ENCODE measurements at regions not wholly inside any gene's neighbourhood (a gene's known extent, or its start where the extent isn't known, plus 50 kb on each side); places are given as distances from the start of the nearest gene placed in this dataset.

DNA sequence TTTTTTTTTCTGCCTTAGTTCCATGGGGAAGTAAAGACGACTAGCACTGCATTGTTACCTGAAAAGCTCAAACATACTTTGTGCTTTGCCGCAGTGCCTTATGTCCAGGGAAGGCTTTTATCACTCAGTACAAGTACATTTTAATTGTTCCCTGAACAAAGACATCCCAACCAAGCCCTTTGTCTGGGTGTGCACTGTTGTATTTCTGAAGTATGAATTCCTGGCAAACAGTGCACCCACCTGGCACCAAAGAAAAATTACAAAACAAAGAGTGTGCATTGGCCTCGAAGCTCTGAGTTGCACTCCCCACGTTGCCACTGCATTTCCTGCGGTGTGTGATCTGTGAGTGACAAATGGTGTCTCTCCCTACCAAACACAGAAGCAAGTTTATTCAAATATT is 858.5 kb upstream of the PIK3C3 start:
- Histone ChIP-seq H3K9me3 (ENCODE audit: control insufficient read depth in 1 of 2, low read length in 2 of 2) (no peaks in the 10 kb centered on the region), H3K36me3 (ENCODE audit: insufficient read depth, low read length) (no peaks in the 10 kb centered on the region), H3K27ac (ENCODE audit: low read depth, low read length) (no peak overlapping the region), H3K4me3 (ENCODE audit: low read length in 2 of 2) (no peak overlapping the region), H3K4me1 (ENCODE audit: insufficient read depth, low read length) (no peaks in the 10 kb centered on the region), H3K27me3 (ENCODE audit: insufficient read depth, low read length) (no peaks in the 10 kb centered on the region)
- H3K27me3 Mint-ChIP-seq = no peaks in the 10 kb centered on the region
- POLR2A ChIA-PET (ENCODE audit: partially characterized antibody) = no interaction called here
- H3K9me3 Mint-ChIP-seq = peaks cover 0 to 31% (median 22%) of the 10 kb centered on the region in 8 donors
- no peaks in the 10 kb centered on the region for H3K4me1 Mint-ChIP-seq
- H3K27ac Mint-ChIP-seq = no peak overlapping the region
- no peak for DNase-seq
- no peak overlapping the region for H3K4me3 Mint-ChIP-seq
- no peaks in the 10 kb centered on the region for H3K36me3 Mint-ChIP-seq
- intact Hi-C loops (cut with micrococcal nuclease) = no loop called here
- CTCF ChIA-PET (ENCODE audit: partially characterized antibody) = no interaction called here

- no peaks in the 10 kb centered on the region for H3K36me3 ChIP-seq (ENCODE audit: insufficient read depth, low read length)
- no peaks in the 10 kb centered on the region for H3K4me1 Mint-ChIP-seq
- no peak overlapping the region for H3K27ac ChIP-seq (ENCODE audit: low read depth, low read length)
- H3K27ac Mint-ChIP-seq = no peak overlapping the region
- H3K4me3 Mint-ChIP-seq = no peak overlapping the region
- CTCF ChIA-PET (ENCODE audit: partially characterized antibody) = no interaction called here
- no peaks in the 10 kb centered on the region for H3K27me3 Mint-ChIP-seq
- H3K4me1 ChIP-seq (ENCODE audit: insufficient read depth, low read length) = no peaks in the 10 kb centered on the region
- POLR2A ChIA-PET (ENCODE audit: partially characterized antibody) = no interaction called here
- H3K36me3 Mint-ChIP-seq = no peaks in the 10 kb centered on the region
- H3K4me3 ChIP-seq (ENCODE audit: low read length in 2 of 2) = no peak overlapping the region
- DNase-seq = no peak
- intact Hi-C loops (cut with micrococcal nuclease) = no loop called here
- peaks cover 0 to 3% of the 10 kb centered on the region in 2 donors for H3K9me3 ChIP-seq (ENCODE audit: control insufficient read depth in 1 of 2, low read length in 2 of 2)
- H3K9me3 Mint-ChIP-seq = peaks cover 0 to 22% (median 9%) of the 10 kb centered on the region in 8 donors
- no peaks in the 10 kb centered on the region for H3K27me3 ChIP-seq (ENCODE audit: insufficient read depth, low read length)
Measured at GRCh38 chr18:41077076-41077475, 878.0 kb upstream of the PIK3C3 start.

DNA sequence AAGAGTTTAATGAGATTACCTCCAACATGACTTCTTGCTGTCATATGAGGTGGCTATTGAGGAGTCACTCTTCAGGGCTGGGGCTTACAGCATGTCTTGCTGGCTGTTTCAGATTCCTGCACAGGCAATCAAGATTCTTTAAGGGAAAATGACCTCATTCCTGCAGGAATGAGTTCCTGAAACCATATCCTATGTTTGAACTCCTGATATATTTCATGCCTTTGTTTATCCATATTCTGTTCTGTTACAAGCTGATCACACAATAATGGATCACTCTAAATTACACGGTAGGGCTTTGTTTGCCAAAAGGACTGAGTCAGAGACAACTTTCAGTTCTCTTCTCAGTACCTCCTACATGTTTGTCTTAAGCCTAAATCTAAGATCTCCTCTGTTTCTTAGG is 879.8 kb upstream of the PIK3C3 start:
- Mint-ChIP-seq H3K4me1 (no peaks in the 10 kb centered on the region), H3K9me3 (peaks cover 2 to 28% (median 10%) of the 10 kb centered on the region in 8 donors), H3K27ac (no peak overlapping the region), H3K4me3 (no peak overlapping the region), H3K27me3 (no peaks in the 10 kb centered on the region), H3K36me3 (no peaks in the 10 kb centered on the region)
- DNase-seq = no peak
- Histone ChIP-seq H3K36me3 (ENCODE audit: insufficient read depth, low read length) (no peaks in the 10 kb centered on the region), H3K4me1 (ENCODE audit: insufficient read depth, low read length) (no peaks in the 10 kb centered on the region), H3K4me3 (ENCODE audit: low read length in 2 of 2) (no peak overlapping the region), H3K9me3 (ENCODE audit: control insufficient read depth in 1 of 2, low read length in 2 of 2) (peaks cover 0 to 3% of the 10 kb centered on the region in 2 donors), H3K27ac (ENCODE audit: low read depth, low read length) (no peak overlapping the region), H3K27me3 (ENCODE audit: insufficient read depth, low read length) (no peaks in the 10 kb centered on the region)
- intact Hi-C loops (cut with micrococcal nuclease) = no loop called here
- ChIA-PET CTCF (ENCODE audit: partially characterized antibody) (no interaction called here), POLR2A (ENCODE audit: partially characterized antibody) (no interaction called here)

GRCh38 chr18:41073372-41073954 is 881.6 kb upstream of the PIK3C3 start:
- DNase-seq = no peak

GRCh38 chr18:41072946-41073345 is 882.1 kb upstream of the PIK3C3 start:
- ChIA-PET CTCF (ENCODE audit: partially characterized antibody) (no interaction called here), POLR2A (ENCODE audit: partially characterized antibody) (no interaction called here)
- Histone ChIP-seq H3K27ac (ENCODE audit: low read depth, low read length) (no peak overlapping the region), H3K27me3 (ENCODE audit: insufficient read depth, low read length) (no peaks in the 10 kb centered on the region), H3K36me3 (ENCODE audit: insufficient read depth, low read length) (no peaks in the 10 kb centered on the region), H3K9me3 (ENCODE audit: control insufficient read depth in 1 of 2, low read length in 2 of 2) (peaks cover 0 to 3% of the 10 kb centered on the region in 2 donors), H3K4me3 (ENCODE audit: low read length in 2 of 2) (no peak overlapping the region), H3K4me1 (ENCODE audit: insufficient read depth, low read length) (no peaks in the 10 kb centered on the region)
- no peaks in the 10 kb centered on the region for H3K27me3 Mint-ChIP-seq
- H3K27ac Mint-ChIP-seq = no peak overlapping the region
- intact Hi-C loops (cut with micrococcal nuclease) = no loop called here
- no peak for DNase-seq
- H3K4me3 Mint-ChIP-seq = no peak overlapping the region
- H3K4me1 Mint-ChIP-seq = no peaks in the 10 kb centered on the region
- peaks cover 0 to 32% (median 13%) of the 10 kb centered on the region in 8 donors for H3K9me3 Mint-ChIP-seq
- no peaks in the 10 kb centered on the region for H3K36me3 Mint-ChIP-seq

More at GRCh38 chr18:41073372-41073954, 881.6 kb upstream of the PIK3C3 start:
- Histone ChIP-seq H3K4me1 (ENCODE audit: insufficient read depth, low read length) (no peaks in the 10 kb centered on the region), H3K27ac (ENCODE audit: low read depth, low read length) (no peak overlapping the region), H3K36me3 (ENCODE audit: insufficient read depth, low read length) (no peaks in the 10 kb centered on the region), H3K4me3 (ENCODE audit: low read length in 2 of 2) (no peak overlapping the region), H3K27me3 (ENCODE audit: insufficient read depth, low read length) (no peaks in the 10 kb centered on the region), H3K9me3 (ENCODE audit: control insufficient read depth in 1 of 2, low read length in 2 of 2) (peaks cover 0 to 3% of the 10 kb centered on the region in 2 donors)
- Mint-ChIP-seq H3K4me3 (no peak overlapping the region), H3K36me3 (no peaks in the 10 kb centered on the region), H3K27me3 (no peaks in the 10 kb centered on the region), H3K9me3 (peaks cover 2 to 34% (median 14%) of the 10 kb centered on the region in 8 donors), H3K4me1 (no peaks in the 10 kb centered on the region), H3K27ac (no peak overlapping the region)
- intact Hi-C loops (cut with micrococcal nuclease) = no loop called here
- ChIA-PET POLR2A (ENCODE audit: partially characterized antibody) (no interaction called here), CTCF (ENCODE audit: partially characterized antibody) (no interaction called here)

- CTCF ChIA-PET (ENCODE audit: partially characterized antibody) = no interaction called here
- Mint-ChIP-seq H3K9me3 (peaks cover 0 to 32% (median 13%) of the 10 kb centered on the region in 8 donors), H3K36me3 (no peaks in the 10 kb centered on the region), H3K4me3 (no peak overlapping the region), H3K27ac (no peak overlapping the region), H3K4me1 (no peaks in the 10 kb centered on the region), H3K27me3 (no peaks in the 10 kb centered on the region)
- peaks cover 0 to 3% of the 10 kb centered on the region in 2 donors for H3K9me3 ChIP-seq (ENCODE audit: control insufficient read depth in 1 of 2, low read length in 2 of 2)
- H3K36me3 ChIP-seq (ENCODE audit: insufficient read depth, low read length) = no peaks in the 10 kb centered on the region
- POLR2A ChIA-PET (ENCODE audit: partially characterized antibody) = no interaction called here
- no peaks in the 10 kb centered on the region for H3K4me1 ChIP-seq (ENCODE audit: insufficient read depth, low read length)
- intact Hi-C loops (cut with micrococcal nuclease) = no loop called here
- no peaks in the 10 kb centered on the region for H3K27me3 ChIP-seq (ENCODE audit: insufficient read depth, low read length)
- no peak overlapping the region for H3K27ac ChIP-seq (ENCODE audit: low read depth, low read length)
- no peak overlapping the region for H3K4me3 ChIP-seq (ENCODE audit: low read length in 2 of 2)
- no peak for DNase-seq
Measured at GRCh38 chr18:41071826-41072225, 883.2 kb upstream of the PIK3C3 start.

GRCh38 chr18:41069167-41069566 is 885.9 kb upstream of the PIK3C3 start:
- POLR2A ChIA-PET (ENCODE audit: partially characterized antibody) = no interaction called here
- Histone ChIP-seq H3K4me1 (ENCODE audit: insufficient read depth, low read length) (no peaks in the 10 kb centered on the region), H3K36me3 (ENCODE audit: insufficient read depth, low read length) (no peaks in the 10 kb centered on the region), H3K27ac (ENCODE audit: low read depth, low read length) (no peak overlapping the region), H3K4me3 (ENCODE audit: low read length in 2 of 2) (no peak overlapping the region), H3K27me3 (ENCODE audit: insufficient read depth, low read length) (no peaks in the 10 kb centered on the region), H3K9me3 (ENCODE audit: control insufficient read depth in 1 of 2, low read length in 2 of 2) (no peaks in the 10 kb centered on the region)
- no peak overlapping the region for H3K27ac Mint-ChIP-seq
- no peaks in the 10 kb centered on the region for H3K36me3 Mint-ChIP-seq
- no peaks in the 10 kb centered on the region for H3K4me1 Mint-ChIP-seq
- no peak overlapping the region for H3K4me3 Mint-ChIP-seq
- peaks cover 2 to 29% (median 10%) of the 10 kb centered on the region in 8 donors for H3K9me3 Mint-ChIP-seq
- intact Hi-C loops (cut with micrococcal nuclease) = no loop called here
- CTCF ChIA-PET (ENCODE audit: partially characterized antibody) = no interaction called here
- H3K27me3 Mint-ChIP-seq = no peaks in the 10 kb centered on the region
- no peak for DNase-seq

DNA sequence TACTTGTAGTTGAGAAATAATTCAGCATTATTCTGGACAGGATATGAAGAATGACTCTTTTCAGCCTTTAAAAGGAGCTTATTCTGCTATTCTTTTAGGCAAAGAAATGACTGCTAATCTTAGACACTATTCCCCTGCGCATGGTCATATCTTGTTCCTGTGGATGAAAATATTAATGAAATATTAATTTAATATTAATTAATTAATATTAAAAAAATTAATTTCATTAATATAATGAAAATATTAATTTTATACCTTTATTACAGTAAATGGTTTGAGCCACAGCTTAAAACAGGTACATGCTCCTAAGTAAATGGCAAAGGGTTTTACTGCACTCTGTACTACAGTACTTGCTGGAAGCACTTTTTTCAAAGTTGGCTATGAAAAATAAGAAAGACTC is 890.1 kb upstream of the PIK3C3 start:
- CTCF ChIA-PET (ENCODE audit: partially characterized antibody) = no interaction called here
- Mint-ChIP-seq H3K4me1 (no peaks in the 10 kb centered on the region), H3K4me3 (no peak overlapping the region), H3K27ac (no peak overlapping the region), H3K27me3 (no peaks in the 10 kb centered on the region), H3K9me3 (peaks cover 2 to 25% (median 8%) of the 10 kb centered on the region in 8 donors), H3K36me3 (no peaks in the 10 kb centered on the region)
- no peaks in the 10 kb centered on the region for H3K9me3 ChIP-seq (ENCODE audit: control insufficient read depth in 1 of 2, low read length in 2 of 2)
- DNase-seq = no peak
- H3K4me1 ChIP-seq (ENCODE audit: insufficient read depth, low read length) = no peaks in the 10 kb centered on the region
- POLR2A ChIA-PET (ENCODE audit: partially characterized antibody) = no interaction called here
- no peaks in the 10 kb centered on the region for H3K36me3 ChIP-seq (ENCODE audit: insufficient read depth, low read length)
- H3K27ac ChIP-seq (ENCODE audit: low read depth, low read length) = no peak overlapping the region
- intact Hi-C loops (cut with micrococcal nuclease) = no loop called here
- H3K27me3 ChIP-seq (ENCODE audit: insufficient read depth, low read length) = no peaks in the 10 kb centered on the region
- H3K4me3 ChIP-seq (ENCODE audit: low read length in 2 of 2) = no peak overlapping the region

Measured in CD4-positive, alpha-beta memory T cell (primary cell).